Hippocampal formation (tissue), 2 donors: ENCODE measurements at regions not wholly inside any gene's neighbourhood (a gene's known extent, or its start where the extent isn't known, plus 50 kb on each side); places are given as distances from the start of the nearest gene placed in this dataset.

ENCODE experiments used
- DNase-seq, 2 donors: peaks; one replicate each; lab custom pipeline; 2025; lab: John Stamatoyannopoulos, UW

DNA sequence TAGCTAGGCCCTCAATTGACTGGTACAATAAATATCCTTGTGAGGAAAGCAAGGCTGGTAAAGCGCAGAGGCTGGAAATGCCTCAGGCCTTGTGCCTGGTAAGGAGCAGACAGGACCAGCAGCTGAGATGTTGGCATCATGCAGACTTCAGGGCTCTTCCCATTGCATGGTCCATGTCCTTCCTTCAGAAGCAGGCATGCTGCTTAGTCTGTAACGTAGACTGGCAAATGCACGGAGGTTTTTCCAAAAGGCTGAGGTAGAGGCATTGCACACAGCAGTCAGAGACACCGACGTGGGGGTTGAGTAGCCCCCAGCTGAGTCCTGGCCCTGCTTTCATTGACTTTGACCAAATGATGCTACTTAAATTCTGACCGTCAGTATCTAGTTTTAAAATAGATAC is 87.1 kb downstream of the ADRB2 start:
- DNase-seq, result no peak

DNA sequence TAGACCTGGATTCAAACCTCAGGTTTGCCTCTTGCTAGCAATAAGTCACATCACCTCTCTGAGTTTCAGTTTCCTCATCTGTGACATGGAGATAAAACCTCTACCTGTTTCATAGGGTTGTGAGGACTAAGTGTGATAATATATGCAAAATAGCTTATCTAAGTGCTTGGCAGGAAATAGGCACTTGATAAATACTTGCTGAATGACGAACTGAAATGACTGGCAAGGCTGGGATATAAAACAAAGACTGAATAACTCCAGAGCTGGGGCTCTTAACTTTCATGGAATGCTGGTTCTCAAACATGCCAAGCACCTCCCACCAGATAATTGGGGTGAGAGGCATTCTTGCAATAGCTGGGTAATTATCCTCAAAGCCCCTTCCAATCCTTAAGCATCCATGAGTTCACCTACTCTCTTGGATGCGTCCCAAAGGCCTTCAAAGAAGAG is 87.6 kb downstream of the ADRB2 start:
- DNase-seq, result no peak

DNA sequence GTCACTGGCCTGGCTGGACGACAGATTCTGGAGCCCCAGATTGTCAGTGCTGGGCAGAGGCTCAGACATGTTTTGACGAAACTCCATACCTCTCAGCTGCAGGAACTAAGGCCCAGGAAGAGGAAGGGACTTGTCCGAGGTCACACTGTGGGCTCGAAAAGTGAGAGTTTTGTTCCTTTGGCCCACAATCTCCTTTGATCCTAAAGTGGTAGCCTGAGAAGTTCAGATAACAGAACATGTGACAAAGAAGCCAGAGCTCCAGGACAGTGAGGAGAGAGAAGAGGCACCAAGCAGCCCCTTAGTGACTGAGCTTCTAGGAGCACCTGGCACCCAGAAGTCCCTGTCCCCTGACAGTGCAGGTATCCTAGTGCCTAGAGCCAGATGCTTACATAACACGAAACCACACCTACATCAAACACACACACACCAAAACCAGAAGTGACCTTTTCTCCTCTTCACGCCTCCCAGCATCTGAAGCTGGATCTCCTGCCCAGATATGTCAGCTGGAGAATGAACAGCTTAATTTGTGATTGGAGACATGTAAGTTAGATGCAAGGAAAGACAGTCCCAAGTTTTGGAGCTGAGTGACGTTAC is 88.9 kb downstream of the ADRB2 start:
- DNase-seq, result no peak

DNA sequence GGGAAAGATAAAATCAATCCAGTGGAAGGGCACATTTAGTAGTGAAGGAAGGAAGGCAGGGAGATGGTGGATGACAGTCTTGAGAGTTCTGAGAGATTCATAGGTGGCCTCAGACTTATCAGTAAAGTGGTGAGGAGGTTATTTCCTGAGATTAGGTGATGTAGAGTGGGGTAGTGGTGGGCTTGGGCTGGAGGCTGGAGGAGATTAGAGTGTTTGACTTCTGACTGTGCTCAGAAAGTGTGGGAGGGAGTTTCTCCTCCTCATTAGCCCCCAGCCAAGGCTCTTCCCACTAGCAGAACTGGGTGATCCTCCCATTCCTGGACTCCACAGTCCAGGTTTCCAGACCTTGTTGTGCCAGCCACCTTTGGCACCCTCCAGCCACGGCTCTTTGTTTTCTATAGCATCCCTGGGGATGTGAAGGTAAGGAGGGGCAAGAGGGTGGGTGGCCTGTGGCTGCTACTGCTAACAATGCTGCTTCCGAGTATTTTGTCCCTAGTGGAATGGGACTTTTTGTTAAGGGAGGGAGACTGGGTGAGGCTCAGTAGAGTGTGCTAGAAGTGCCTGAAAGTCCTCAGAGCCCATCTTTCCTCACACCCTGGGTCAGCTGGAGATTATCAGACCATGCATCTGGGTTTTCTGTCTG is 94.4 kb downstream of the ADRB2 start:
- DNase-seq, result no peak

DNA sequence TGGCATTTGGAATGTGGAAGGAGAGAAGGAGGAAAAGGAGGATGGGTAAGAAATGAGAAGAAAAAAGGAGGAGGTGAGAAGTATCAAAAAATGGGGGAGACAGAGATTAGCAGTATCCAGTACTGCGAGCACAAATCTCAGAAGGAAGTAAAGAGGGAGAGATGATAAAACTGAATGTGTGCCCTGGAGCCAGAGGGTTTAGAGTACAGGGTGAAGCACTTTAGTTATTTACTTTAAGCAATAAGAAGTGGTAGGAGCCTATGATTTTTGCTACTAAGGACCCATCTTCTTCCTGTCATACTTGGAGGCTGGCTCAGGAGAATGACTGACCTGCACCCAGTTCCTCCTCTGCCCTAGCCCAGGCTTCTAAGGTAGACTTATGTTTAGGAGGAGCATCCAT is 94.9 kb downstream of the ADRB2 start:
- DNase-seq, result no peak

DNA sequence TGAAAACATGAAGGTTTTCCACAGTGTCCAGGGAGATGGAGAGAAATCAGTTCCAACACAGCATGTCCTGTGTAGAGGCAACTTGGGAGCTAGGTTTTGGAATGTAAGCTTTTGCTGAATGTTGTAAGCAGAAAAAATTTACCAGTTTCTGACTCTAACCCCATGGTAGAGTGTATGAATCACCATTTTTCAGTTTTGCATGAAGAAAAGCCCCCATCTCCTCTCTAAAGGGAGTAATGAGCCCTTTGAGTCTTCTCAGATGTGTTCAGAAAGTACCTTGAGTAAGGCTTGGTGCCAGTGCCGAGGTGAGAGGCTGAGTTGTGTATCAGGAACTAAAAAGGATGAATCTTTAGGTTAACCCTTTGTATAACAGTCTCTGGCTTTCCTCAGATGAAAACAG is 96.2 kb downstream of the ADRB2 start:
- no peak for DNase-seq

DNA sequence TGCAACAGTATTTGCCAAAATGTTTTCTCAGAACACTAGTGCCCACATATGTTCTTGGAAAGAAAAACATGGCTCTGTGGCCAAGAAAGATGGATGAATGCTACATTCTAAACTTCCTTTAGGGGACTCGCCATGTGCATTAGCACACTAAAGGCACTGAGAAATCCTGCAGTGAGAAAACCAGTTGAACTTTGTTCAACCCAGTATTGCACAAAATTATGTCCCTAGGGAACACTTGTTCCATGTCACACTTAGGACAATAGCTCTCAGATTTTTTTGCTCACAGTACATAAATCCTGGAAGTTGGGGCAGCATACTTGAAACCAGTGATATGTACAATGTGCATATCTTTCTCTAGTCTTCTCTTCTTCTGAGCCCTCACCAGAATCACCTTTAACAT is 96.6 kb downstream of the ADRB2 start:
- DNase-seq, result no peak

DNA sequence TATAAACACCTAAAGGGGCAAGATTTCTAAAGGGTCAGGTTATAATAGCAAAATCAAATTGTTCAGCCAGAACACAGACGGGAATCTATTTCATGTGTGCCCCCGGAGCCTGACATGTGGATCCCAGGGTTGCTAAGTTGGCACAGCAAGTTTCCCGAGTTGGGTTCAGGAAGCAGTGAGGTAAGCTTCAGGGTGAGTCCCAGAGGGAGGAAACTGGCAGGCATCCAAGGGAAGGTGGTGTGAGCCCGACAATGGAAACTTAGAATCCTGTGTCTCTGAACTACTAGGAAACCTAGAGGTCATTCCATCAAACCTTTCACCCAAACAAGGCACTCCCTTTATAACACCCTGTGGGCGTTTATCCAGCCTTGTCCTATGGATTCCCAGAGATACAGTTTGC is 98.4 kb downstream of the ADRB2 start:
- DNase-seq, result no peak

DNA sequence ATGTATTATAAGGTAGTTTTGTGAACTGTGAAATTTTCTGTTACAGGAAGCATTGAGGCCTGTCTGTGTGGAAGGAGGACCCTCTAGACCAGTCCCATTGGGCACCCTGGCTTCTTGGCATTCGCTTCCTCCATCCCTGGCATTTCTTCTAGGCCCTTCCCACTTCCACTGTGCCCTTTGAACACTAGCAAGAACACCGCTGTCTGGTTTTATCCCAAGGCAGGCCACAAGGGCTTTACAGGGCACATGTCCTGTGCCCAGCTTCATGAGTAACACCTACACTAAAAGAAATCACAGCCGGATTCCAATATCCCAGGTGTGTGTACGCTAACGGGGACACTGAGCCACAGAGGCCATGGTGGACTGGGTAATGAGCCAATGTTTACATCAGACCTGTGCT is 99.8 kb downstream of the ADRB2 start:
- no peak for DNase-seq

DNA sequence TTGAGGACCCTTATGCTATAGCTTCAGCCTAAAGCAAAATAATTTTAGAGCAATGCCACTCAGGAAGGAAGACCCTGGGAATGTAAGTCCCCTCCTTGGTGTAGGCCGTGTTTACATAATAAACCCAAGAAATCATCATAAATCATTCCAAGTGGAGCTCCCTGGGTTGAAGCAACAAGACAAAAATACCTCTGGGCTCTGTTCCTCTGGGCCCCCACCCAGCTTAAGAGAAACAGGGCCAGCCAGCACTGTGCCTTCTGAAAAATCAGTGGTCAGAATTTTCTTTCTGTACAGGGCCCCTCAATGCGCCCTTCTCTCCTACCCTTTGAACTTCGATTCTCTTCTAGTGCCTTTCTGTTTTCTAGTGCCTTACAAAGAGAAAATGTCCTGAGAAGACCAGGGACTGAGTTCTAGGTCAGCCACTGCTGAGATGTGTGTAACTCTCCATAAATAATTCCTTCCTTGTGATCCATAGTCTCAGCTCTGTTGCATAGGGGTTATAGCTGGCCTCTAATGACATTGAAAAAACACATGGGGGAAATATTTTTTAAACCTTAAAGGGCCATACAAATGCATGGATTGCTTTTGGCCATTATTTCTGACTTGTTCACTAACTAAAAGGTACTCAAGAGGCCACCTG is 101.0 kb downstream of the ADRB2 start:
- DNase-seq, result no peak

DNA sequence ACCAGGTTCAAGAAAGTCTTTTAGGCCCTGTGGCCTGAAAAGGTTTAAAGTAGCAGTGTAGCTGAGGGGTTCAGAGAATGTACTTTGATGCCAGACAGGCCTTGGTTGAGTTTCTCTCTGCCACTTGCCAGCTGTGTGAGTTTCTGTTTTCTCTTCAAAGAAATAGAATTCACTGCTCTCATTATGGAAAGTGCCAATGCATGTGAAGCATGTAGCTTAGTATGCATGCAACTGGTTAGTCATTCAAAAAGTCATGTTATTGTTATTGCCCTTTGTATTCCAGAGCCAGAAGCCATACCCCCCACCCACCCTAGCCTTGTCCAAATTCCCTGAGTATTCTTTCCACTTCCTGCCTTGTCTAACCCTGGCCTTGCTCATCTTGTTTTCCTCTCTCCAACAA is 101.7 kb downstream of the ADRB2 start:
- no peak for DNase-seq

DNA sequence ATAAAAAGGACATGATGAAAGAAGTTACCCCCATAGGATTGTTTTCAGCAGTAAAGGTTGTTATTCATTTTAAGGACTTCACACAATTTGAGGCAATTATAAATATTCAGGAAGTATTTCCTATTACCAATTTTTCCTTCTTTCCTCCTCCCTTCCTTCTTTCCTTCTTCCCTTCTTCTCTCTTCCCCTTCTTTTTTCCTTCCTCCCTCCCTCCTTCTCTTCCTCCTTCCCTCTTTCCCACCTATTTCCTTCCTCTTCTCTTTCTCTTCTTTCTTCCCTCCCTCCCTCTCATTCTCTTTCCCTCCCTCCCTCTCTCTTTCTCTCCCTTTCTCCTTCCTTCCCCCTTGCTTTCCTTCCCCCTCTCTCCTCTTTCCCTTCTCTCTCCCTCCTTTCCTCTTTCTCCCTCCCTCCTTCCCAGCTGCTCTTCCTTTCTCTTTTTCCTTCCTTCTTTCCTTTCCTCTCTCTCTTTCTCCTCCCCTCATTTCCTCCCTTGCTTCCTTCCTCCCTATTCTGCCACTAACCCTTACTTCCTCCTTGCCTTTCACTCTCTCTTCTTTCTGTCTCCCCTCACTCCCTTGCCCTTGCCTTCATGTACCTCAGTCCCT is 105.1 kb downstream of the ADRB2 start:
- no peak for DNase-seq

DNA sequence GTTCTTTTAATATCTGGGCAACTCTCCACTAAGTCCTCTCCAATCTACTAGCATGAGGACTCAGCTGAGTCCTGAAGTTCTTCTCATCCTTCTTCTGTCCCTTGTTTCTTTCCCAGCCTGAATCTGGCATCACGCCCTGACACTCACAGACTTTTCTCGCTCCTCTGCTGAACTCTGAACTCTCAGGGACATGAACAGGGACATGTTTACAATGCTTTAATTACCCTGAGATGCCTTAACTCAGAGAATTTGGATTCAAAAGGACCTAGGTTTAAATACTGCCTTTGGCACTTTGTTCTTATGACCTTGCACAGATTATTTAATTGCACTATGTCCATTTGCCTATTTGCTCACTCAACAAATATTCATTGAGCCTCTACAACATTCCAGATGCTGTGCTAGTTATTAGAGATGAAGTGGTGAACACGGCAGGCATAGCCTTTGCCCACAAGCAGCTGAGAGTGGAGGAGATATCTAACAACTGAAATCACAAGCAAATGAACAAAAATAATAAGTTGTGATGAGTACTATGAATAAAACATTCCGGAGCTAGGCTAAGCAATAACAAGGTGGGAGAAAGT is 106.0 kb downstream of the ADRB2 start:
- no peak for DNase-seq

DNA sequence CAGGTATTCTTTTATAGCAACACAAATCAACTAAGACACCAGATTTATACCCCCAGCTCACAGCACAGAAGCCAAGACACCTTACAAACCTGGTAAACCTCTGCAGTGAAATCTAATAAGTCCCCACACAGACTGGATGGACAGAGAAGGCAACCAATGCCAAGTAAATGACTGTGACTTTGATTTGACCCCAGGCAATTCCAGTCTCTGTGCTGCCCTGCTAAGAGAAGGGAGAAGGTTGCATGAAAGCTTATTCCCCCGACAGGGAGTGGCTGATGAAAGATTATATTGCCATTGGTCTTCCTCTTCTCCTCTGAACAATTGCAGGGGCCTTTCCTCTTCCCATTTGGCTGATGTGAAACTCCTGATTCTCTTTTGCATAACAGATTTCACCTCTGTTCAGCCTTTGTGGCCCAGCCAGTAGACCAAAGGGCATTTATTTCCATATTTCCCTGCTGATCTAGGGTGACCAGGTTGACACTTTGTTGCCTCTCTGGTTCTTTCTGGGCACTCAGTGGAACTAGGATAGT is 107.6 kb downstream of the ADRB2 start:
- no peak for DNase-seq

DNA sequence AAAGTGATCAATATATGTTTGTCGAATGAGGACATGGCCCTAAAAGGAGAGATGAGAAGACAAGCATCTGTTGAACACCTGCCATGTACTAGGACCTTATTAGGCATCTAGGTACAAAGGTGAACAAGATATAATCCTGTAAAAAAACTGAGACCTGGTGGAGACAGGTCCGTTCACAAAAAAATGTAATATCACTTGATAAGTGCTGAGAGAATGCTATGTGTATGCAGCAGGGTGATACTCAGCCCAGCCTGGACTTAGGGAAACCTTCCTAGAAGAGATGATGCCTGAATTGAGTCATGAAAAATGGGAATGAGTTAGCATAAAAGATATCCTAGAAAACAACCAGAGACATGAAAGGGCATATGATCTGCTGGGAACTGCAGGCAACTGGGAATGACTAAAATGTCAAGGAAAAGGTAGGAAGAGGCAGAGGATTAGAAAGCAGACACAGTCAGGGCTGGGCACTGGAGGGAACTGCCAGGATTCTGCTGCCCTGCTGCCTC is 108.5 kb downstream of the ADRB2 start:
- DNase-seq, result no peak

DNA sequence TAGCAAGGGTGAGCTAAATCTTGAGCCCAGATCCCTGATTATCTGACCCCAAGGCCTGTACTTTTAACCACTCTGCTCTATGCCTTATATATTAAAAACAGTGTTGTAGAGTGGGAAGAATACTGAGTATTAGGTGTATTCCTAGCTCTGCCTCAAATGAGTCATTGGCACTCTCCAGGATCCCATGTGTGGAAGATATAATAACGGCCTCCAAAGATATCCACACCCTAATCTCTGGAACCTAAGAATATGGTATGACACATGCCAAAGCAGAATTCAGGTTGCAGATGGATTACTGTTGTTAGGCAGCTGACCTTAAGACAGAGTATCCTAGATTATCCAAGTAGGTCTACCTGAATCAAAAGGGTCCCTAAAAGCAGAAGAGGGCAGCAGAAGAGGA is 110.8 kb downstream of the ADRB2 start:
- no peak for DNase-seq

DNA sequence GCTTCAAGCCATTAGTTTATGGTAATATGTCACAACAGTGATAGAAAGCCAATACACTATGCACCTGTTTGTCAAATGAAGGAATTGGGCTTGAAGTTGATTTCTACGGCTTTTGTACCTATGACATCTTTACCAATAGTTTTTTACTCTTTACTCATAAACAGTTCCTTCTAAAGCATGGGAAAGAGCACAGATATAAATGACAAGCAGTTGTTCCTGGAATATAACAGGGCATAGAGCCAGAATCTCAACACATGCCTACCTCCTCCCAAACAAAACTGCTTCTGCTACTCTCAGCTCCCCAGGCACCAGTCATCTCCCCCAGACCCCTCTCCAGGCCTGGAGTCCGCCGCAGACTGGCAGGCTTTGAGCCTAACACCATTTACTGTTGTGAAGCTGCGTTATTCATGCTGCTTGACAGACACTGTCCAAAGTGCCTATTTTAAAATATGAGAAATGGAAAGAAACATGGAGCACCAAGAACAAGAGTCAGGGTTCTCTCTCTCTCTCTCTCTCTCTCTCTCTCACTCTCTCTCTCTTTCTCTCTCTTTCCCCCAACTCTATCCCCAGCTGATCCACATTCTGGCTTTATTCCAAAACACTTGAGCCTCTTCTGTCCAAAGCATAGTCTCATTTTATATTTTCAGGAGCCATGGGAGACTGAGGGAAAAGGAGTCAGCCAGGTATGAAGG is 111.6 kb downstream of the ADRB2 start:
- DNase-seq, result no peak

DNA sequence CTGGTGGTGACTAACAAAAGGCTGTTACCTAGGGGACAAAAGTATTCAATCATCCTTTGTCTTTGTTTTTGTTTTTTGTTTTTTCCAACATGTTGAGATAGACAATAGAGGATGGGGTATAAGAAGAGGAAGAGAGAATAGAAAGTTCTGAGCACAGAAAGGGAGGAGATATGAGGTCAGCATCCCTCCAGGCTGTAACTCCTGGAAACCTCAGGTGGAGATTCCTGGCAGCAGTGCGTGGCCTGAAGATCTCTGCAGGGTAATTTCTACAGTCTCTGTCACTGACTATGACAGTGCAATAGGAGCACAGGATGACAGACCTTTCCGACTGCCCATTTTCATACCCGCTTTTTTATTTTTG is 112.1 kb downstream of the ADRB2 start:
- DNase-seq, result no peak

DNA sequence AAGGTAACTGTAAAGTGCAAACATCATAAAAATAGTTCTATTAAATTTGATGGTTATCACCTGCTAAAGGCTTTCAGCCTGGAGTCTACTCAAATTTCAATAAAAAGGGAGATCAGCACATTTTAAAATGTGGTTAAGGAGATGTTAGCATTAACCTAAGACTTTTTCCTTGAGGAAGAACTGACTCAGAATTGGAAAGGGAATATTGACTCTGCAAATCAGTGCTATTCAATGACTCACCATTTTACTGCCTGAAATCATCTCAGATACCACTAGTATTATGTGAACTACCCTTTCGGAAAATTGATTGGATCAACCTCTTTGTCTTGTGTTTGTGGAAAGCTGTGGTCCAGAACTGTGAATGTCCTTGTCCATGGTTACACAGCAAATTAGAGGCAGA is 113.3 kb downstream of the ADRB2 start:
- DNase-seq, result no peak

DNA sequence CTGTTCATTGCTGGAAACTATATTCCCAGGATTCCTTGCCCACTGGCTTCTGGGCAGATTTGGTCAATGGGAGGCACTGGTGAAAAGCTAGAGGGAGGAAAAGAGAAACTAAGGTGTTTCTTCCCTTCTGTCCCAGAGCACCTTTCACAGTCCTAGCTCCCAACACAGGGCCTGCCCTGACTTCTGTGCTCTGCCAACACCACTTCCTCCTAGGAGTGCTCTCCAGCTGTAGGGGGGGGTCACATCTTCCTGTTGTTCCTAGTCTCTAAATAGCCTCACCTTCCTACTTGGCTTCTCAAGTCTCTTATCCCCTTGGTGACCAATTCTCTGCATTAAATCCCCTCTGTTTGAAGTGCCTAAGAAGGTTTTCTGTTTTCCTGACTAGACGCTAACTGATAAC is 115.4 kb downstream of the ADRB2 start:
- no peak for DNase-seq

DNA sequence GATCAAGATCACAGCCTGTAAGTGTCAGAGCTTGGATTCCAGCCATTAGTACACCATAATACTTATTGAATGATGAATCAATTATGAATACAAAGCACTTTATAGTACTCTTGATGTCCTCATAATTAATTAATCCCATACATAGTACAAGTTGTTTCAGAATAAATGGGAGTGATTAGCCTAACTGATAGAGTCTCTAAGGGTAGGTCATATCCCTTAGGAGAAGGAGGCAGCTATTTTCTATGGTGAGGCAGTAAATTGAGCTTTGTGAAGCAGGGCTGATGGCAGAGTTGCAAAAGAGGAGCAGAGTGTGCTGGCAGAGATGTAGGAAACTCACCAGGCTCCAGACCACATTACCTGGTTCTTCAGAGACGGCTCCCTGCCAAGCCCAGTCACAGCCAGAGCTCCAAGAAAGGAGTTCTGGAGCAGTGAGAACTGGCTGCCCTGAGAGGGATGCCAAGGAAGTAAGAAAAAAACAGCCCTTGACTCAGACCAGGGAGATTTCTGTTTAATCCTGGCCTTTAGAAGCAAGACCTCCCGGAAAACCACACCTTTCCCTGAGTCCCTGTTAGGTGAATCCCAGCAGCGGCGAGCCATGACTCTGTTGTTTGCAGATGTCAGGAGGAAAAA is 112.9 kb downstream of the SH3TC2 start:
- DNase-seq, result peak in 1 of 2 donors; percentile 6
